B cell (primary cell): ENCODE measurements at regions not wholly inside any gene's neighbourhood (a gene's known extent, or its start where the extent isn't known, plus 50 kb on each side); places are given as distances from the start of the nearest gene placed in this dataset.

Source experiments
- ATAC-seq: fragments of 200-7000 bp; cut with Tn5 transposase; one replicate; pipeline ENCODE4 v1.10.0; 2021; ENCODE audit warnings: low read depth, mild to moderate bottlenecking, moderate number of reproducible peaks, moderate library complexity
- CTCF ChIA-PET: fragments of 350-600 bp; sonication (Branson Sonifier 250); formaldehyde crosslinking; loops from one replicate; lab custom pipeline; 2021; ENCODE audit warnings: antibody characterized with exemption, inconsistent platforms; lab: Charles Lee
- POLR2A ChIA-PET: fragments of 350-600 bp; sonication (Branson Sonifier 250); formaldehyde crosslinking; loops from one replicate; lab custom pipeline; 2021; ENCODE audit warnings: antibody characterized with exemption; lab: Charles Lee
- DNase-seq: peaks from one replicate; pipeline ENCODE4 v3.0.0; 2013
- H2AFZ ChIP-seq: 2 replicates; pipeline ENCODE4 v1.6.1; 2012; ENCODE audit warnings: mild to moderate bottlenecking, low read depth, low read length; ENCODE audit not compliant: insufficient read depth, poor library complexity, severe bottlenecking
- H3K27ac ChIP-seq, 2 donors: 1 replicate in 1 of 2; 2 replicates in 1 of 2; pipeline ENCODE4 v1.5.1; 2012 to 2013; ENCODE audit warnings: low read length in 2 of 2, mild to moderate bottlenecking in 2 of 2, moderate library complexity in 1 of 2
- H3K27me3 ChIP-seq, 4 experiments: fragments of 200-600 bp in 1 of 4; sonication (generic) in 1 of 4; replicated peaks in 1 of 4; 1 replicate in 2 of 4; 2 replicates in 2 of 4; pipeline versions ENCODE4 v1.6.1 to v1.7.0; 2013 to 2016; ENCODE audit warnings: low read length in 3 of 4, mild to moderate bottlenecking in 2 of 4, mixed read lengths in 1 of 4, moderate library complexity in 1 of 4; ENCODE audit not compliant: insufficient read depth in 4 of 4, control insufficient read depth in 3 of 4; ENCODE audit errors: control extremely low read depth in 1 of 4
- H3K36me3 ChIP-seq, 2 experiments: replicated peaks in 1 of 2; 1 replicate in 1 of 2; 2 replicates in 1 of 2; pipeline versions ENCODE4 v1.6.1 to v1.7.1; 2013; ENCODE audit warnings: low read length in 1 of 2; ENCODE audit not compliant: insufficient read depth in 2 of 2, control insufficient read depth in 1 of 2; ENCODE audit errors: control extremely low read depth in 1 of 2, extremely low read depth in 1 of 2
- H3K4me1 ChIP-seq, 2 donors: fragments of 200-600 bp in 1 of 2; sonication (generic) in 1 of 2; 1 replicate in 1 of 2; 2 replicates in 1 of 2; pipeline versions ENCODE4 v1.5.1 to v1.6.1; 2013 to 2017; ENCODE audit warnings: low read length in 2 of 2; ENCODE audit not compliant: control insufficient read depth in 2 of 2, insufficient read depth in 2 of 2
- H3K4me2 ChIP-seq: replicated peaks from 2 replicates; pipeline ENCODE3; 2012; ENCODE audit warnings: mild to moderate bottlenecking, low read depth, low read length; ENCODE audit not compliant: poor library complexity, severe bottlenecking
- H3K4me3 ChIP-seq, 5 experiments: fragments of 200-600 bp in 1 of 5; sonication (generic) in 1 of 5; 1 replicate in 3 of 5; 2 replicates in 2 of 5; pipeline versions ENCODE4 v1.5.1 to v1.7.0; 2011 to 2016; ENCODE audit warnings: low read length in 4 of 5, mild to moderate bottlenecking in 4 of 5, low read depth in 2 of 5, control low read depth in 1 of 5, moderate library complexity in 1 of 5; ENCODE audit not compliant: insufficient read depth in 1 of 5; ENCODE audit errors: control extremely low read depth in 1 of 5, extremely low read depth in 1 of 5
- H3K79me2 ChIP-seq: fragments of 200-600 bp; sonication (generic); one replicate; pipeline ENCODE4 v1.6.0; 2016; ENCODE audit warnings: low read length; ENCODE audit not compliant: control insufficient read depth, insufficient read depth
- H3K9ac ChIP-seq: fragments of 200-600 bp; sonication (generic); 2 replicates; pipeline ENCODE4 v1.6.1; 2017; ENCODE audit warnings: mild to moderate bottlenecking, low read length, moderate library complexity
- H3K9me3 ChIP-seq, 3 donors: one replicate each; pipeline versions ENCODE4 v1.6.1 to v1.7.1; 2013; ENCODE audit warnings: low read length in 2 of 3; ENCODE audit not compliant: control insufficient read depth in 2 of 3, insufficient read depth in 1 of 3; ENCODE audit errors: control extremely low read depth in 1 of 3
- H4K20me1 ChIP-seq: 2 replicates; pipeline ENCODE4 v1.6.0; 2012; ENCODE audit warnings: mild to moderate bottlenecking, low read length; ENCODE audit not compliant: insufficient read depth, control insufficient read depth, poor library complexity, severe bottlenecking
- H3K27ac Mint-ChIP-seq: one replicate; pipeline ENCODE4 v1.8.0; 2021; ENCODE audit warnings: mixed read lengths
- H3K27me3 Mint-ChIP-seq: one replicate; pipeline ENCODE4 v1.8.0; 2021; ENCODE audit warnings: mixed read lengths
- H3K4me1 Mint-ChIP-seq: one replicate; pipeline ENCODE4 v1.8.0; 2021; ENCODE audit warnings: mixed read lengths
- H3K4me3 Mint-ChIP-seq: one replicate; pipeline ENCODE4 v1.8.0; 2021; ENCODE audit warnings: mixed read lengths
- H3K9me3 Mint-ChIP-seq: one replicate; pipeline ENCODE4 v1.8.0; 2022; ENCODE audit warnings: mixed read lengths; ENCODE audit not compliant: insufficient read depth
- CTCF ChIP-seq: fragments of 200-600 bp; IDR thresholded peaks from one replicate; pipeline ENCODE4 v1.8.0; 2022; ENCODE audit warnings: antibody characterized with exemption, mild to moderate bottlenecking
- EZH2 ChIP-seq: IDR thresholded peaks from 2 replicates; pipeline ENCODE4 v1.6.1; 2012; ENCODE audit warnings: borderline replicate concordance, low read depth, mild to moderate bottlenecking, moderate library complexity, low read length; ENCODE audit not compliant: insufficient read depth, poor library complexity, severe bottlenecking
- WGBS: methylation state at CpG from one replicate; pipeline ENCODE4 v1.1.5; 2013; ENCODE audit warnings: missing lambda C conversion rate; ENCODE audit not compliant: insufficient coverage; 5-methylcytosine and 5-hydroxymethylcytosine counted together
- intact Hi-C: fragments of 100-400 bp; cut with micrococcal nuclease; formaldehyde crosslinking; loops from one replicate; pipeline ENCODE4 v1.10.0; 2022

DNA sequence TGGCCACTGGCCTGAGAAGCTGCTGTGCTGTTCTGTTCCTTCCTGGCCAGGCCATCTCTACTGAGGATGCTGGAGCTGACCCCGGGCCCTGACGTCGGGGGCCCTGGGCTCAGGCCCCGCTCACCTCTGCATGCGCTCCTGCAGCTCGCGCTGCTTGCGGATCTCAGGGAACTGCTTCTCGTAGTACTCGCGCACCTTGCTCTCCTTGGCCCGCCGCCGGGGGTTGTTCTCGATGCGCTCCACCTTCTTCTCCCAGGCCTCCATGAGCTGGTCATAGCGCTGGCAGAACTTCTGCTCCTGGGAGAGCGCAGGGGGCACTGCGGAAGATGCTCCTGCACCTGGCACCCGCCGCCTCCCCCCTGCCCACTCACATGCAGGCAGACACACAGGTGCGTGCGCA, 135.6 kb downstream of the RFLNA start:
- TF ChIP-seq EZH2 (no peak), CTCF (no peak)
- Histone ChIP-seq H2AFZ (no peak overlapping the region), H3K9ac (no peak overlapping the region), H3K4me1 (no peaks in the 10 kb centered on the region), H3K4me2 (no peak overlapping the region), H4K20me1 (peaks cover 16% of the 10 kb centered on the region), H3K79me2 (peaks cover 20% of the 10 kb centered on the region), H3K27ac (no peak overlapping the region), H3K36me3 (peaks cover 0 to 36% of the 10 kb centered on the region in 2 experiments), H3K9me3 (no peaks in the 10 kb centered on the region), H3K27me3 (no peaks in the 10 kb centered on the region), H3K4me3 (no peak overlapping the region)
- H3K4me1 Mint-ChIP-seq = peaks cover 10% of the 10 kb centered on the region
- no peak for DNase-seq
- no peak overlapping the region for H3K4me3 Mint-ChIP-seq
- no peak overlapping the region for H3K27ac Mint-ChIP-seq
- ATAC-seq = no peak
- CTCF ChIA-PET = no interaction called here
- 97% methylated on average over 23 of the region's 23 CpGs for WGBS
- POLR2A ChIA-PET = no interaction called here
- no peaks in the 10 kb centered on the region for H3K27me3 Mint-ChIP-seq
- intact Hi-C loops = no loop called here
- no peaks in the 10 kb centered on the region for H3K9me3 Mint-ChIP-seq

DNA sequence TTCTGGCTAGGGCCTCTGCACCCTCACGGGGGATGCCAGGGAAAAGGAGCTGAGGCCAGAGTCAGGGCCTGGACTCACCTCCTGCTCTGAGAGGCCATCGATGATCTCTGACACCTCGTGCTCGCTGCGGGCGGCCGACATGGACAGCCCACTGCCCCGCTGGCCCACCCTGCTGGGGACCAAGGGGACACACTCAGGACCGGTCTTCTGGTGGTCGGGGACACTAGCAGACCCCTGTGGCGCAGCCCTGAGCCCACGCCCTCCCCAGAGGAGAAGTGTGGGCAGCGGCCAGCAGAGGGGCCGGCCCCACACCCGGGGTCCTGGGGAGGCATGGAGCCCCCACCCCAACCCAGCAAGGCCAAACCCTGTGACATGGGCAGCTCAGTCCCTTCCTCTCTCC, 134.6 kb downstream of the RFLNA start:
- Histone ChIP-seq H3K4me2 (no peak overlapping the region), H2AFZ (no peak overlapping the region), H3K79me2 (peaks cover 20% of the 10 kb centered on the region), H3K9me3 (no peaks in the 10 kb centered on the region), H3K36me3 (peaks cover 0 to 40% of the 10 kb centered on the region in 2 experiments), H3K27ac (no peak overlapping the region), H3K4me3 (no peak overlapping the region), H3K27me3 (no peaks in the 10 kb centered on the region), H3K4me1 (no peaks in the 10 kb centered on the region), H4K20me1 (peaks cover 12% of the 10 kb centered on the region), H3K9ac (no peak overlapping the region)
- intact Hi-C loops = no loop called here
- no peaks in the 10 kb centered on the region for H3K9me3 Mint-ChIP-seq
- ChIA-PET CTCF (no interaction called here), POLR2A (no interaction called here)
- DNase-seq (no peak), ATAC-seq (no peak)
- H3K27me3 Mint-ChIP-seq = no peaks in the 10 kb centered on the region
- WGBS = 96% methylated on average over 15 of the region's 15 CpGs
- no peak overlapping the region for H3K4me3 Mint-ChIP-seq
- peaks cover 10% of the 10 kb centered on the region for H3K4me1 Mint-ChIP-seq
- no peak overlapping the region for H3K27ac Mint-ChIP-seq
- TF ChIP-seq CTCF (no peak), EZH2 (no peak)
